Stimulated activated CD4-positive, alpha-beta T cell treated with anti-CD3 and anti-CD28 coated beads, Interleukin-2, amount 100 ng/mL, for 24 hours (primary cell): ENCODE measurements at regions not wholly inside any gene's neighbourhood (a gene's known extent, or its start where the extent isn't known, plus 50 kb on each side); places are given as distances from the start of the nearest gene placed in this dataset.
"Not testable (repeated sequence)": the region's sequence is repeated elsewhere in the genome, so short reads cannot be mapped to it uniquely, and the experiment has no call there.

Source experiments
- DNase-seq, 2 donors: peaks; one replicate each; pipeline ENCODE4 v3.0.0-alpha.2; 2020

DNA sequence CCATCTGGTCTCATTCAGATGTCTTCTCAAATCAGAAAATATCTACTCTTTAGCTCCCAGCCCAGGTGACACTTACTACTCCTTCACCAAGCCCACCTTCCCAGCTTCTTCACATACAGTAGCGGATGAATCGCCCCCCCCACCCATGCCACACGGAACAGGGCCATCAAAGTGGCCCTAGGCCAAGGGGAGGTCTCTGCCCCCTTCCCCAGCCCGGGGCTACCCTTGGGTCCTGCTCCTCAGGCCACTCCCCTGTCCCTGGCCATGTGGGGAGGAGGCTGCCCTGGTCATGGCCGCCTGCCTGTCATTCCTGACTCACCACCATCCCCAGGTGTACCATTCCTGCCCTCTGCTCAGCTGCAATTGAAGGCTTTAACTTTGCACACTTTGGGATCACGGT is 142.8 kb downstream of the NECTIN1 start:
- DNase-seq = no peak

DNA sequence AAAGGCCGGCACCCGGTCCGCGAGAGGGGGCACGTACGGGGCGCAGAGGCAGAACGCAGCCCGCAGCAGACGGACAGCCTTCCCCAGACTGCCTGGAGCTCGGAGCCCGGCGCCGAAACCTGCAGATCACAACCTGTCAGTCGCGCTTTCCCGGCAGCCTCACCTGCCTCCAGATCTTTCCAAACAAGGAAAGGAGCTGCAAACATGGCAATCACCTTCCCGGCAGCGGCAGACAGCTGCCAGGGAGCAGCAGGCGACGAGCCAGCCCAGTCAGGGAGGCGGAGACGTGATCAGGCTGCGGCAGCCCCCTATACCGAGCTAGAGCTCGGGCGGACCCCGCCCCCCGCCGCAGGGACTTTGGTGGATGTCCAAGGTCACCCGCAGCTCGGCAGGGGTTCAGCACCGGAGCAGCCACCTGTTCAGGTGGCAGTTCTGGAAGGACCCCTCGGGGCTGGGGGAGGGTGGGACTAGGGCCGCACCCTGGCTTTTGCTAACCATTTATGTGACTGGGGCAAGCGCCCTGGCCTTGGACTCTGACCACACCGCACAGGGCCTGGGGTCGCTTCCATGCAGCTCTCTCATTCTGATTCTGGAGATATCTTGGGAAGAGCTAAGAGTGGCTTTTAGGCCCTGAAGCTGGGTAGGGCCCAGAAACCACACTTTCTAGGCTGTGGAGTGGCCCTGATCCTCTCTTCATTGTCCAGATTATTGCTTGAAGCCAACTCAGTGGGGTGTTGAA is 143.8 kb downstream of the NECTIN1 start:
- peak in 1 of 2 donors; percentile 2 for DNase-seq

DNA sequence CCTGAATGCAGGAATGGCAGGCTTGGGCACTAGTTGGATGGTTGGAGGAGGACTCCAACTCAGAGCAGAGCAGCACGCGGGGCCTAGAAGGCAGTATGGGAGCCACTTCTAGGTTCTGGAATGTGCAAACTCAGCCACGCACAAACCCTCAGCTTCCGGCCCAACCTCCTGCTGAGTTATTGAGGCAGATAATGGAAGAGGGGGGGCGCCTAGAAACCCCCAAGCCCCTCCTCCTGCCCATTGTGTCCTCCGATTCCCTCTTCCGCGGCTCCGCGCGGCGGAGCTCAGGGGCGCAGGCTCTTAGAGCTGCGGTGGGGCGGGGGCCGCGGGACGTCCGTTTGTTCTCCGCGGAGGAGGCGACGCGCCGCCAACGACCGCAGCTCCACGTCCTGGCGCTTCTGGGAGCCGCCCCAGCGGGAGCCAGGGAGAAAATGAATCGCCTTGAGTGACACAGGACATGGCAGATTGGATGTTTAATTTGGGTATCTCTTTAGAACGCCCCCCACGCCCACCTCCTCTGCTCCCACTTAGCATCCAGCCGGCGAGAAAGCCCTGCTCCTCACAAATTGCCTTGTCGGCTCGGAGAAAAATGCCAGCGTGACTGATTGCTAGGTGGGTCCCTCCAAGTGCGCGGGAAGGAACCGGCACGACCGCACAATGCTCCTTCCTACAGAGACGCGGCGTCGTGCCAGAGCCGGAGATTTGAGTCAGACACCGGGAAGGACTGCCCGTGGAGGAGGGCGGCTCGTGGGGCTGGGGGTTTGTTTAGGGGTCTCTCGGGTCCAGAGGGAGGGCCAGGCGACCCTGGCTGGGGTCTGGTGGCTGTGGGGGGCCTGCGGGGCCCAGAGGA is 144.6 kb downstream of the NECTIN1 start:
- peak in 1 of 2 donors; percentile 15 for DNase-seq

DNA sequence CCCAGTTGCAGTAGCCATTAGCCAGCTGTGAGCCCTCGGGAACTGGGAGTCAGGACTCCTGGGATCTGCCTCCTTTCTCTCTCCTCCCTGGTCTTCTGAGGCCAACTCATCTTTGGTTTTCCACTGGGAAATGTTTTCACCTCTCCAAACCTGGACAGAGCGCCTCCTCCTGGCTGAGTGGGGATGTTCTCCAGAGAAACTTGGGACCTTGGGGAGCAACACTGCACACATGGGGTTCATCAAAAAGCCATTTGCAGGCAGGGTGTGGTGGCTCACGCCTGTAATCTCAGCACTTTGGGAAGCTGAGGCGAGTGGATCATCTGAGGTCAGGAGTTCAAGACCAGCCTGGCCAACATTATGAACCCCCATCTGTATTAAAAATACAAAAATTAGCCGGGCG is 145.4 kb downstream of the NECTIN1 start:
- no peak for DNase-seq

DNA sequence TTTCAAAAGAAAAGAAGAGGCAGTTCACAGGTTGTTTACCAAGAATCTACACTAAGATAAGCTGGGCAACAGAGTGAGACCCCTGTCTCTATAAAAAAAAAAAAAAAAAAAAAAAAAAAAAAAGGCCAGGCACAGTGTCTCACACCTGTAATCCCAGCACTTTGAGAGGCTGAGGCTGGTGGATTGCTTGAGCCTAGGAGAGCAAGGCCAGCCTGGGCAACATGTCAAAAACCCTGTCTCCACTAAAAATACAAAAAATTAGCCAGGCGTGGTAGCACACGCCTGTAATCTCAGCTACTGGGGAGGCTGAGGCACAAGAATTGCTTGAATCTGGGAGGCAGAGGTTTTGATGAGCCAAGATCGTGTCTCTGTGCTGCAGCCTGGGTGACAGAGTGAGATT is 147.6 kb downstream of the NECTIN1 start:
- not testable (repeated sequence) for DNase-seq

DNA sequence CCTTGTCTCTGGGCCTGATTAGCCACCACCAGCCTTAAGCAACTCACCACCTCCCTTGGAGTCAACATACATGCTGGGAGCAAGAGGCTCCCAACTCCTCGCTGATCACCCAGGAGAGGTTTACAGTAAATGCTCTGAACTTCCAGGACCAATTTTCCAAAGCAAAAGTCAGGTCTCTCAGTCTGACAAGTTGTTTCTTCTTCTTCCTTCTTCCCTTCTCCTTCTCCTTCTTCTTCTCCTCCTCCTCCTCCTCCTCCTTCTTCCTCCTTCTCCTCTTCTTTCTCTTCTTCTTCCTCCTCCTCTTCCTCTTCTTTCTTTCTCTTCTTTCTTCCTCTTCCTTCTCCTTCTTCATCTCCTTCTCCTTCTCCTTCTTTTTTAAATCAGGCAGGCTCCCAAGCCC is 148.2 kb downstream of the NECTIN1 start:
- DNase-seq = no peak

DNA sequence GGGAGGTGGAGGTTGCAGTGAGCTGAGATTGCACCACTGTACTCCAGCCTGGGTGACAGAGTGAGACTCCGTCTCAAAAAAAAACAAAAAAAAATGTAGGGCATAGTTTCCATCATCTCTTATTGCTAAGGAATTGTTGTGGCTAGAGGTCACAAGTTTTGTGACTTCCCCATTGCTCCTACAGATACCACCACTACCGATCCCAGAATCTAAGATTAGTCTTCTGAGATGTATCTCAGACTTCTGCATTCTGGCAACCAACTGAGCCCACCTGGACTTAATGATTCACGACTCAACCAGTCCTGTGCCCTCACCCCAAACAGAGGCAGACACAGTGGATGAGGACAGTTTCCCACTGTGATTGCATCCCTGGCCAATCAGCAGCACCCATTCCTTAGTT is 148.9 kb downstream of the NECTIN1 start:
- no peak for DNase-seq

DNA sequence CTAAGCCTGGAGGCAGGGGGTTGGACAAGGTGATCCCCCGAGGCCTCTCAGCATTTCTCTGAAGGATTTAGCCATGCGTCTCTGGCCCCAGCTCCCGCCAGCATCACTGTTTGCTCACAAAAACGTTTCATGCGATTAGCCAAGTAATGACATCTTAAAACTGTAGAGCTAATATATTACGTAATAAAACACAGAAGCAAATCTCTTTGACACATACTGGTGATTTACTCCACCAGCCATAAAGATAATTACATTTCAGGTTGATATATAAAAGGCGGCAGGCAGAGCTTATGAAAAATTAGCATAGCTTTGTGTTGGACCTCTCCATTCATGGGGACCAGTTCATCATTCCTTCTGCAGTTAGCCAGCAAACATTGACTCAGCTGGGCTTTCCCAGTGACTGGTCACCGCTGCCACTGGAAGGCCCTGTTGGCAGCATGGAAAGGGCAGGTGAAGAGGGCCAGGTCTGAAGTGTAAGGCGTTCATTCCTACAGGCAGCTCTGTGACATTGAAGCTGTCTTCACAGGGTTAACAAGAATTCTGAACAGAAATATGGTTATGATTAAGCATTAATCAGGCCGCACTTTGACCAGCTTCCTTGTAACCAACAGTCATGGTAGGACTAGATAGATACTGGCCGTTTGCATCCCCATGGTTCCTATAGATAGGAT is 150.3 kb downstream of the NECTIN1 start:
- no peak for DNase-seq

DNA sequence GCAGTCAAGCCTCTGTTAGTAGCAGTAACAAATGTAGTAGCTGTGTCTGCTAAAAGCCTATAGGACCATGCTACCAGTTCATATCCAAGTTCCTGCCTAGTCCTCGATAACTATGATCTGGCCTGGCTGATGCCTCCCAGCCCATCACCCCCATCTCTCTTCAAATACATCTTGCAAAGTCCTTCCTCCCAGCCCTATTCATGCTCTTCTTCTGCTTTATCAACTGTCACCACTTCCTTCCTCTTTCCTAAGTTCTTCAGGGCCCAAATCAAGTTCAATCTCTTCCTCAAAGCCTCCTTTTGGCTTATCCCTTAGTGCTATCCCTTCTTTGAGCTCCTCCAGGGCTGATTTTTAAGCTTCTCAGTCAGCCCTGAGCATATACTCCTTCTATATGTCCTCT is 150.9 kb upstream of the THY1 start:
- DNase-seq = no peak

DNA sequence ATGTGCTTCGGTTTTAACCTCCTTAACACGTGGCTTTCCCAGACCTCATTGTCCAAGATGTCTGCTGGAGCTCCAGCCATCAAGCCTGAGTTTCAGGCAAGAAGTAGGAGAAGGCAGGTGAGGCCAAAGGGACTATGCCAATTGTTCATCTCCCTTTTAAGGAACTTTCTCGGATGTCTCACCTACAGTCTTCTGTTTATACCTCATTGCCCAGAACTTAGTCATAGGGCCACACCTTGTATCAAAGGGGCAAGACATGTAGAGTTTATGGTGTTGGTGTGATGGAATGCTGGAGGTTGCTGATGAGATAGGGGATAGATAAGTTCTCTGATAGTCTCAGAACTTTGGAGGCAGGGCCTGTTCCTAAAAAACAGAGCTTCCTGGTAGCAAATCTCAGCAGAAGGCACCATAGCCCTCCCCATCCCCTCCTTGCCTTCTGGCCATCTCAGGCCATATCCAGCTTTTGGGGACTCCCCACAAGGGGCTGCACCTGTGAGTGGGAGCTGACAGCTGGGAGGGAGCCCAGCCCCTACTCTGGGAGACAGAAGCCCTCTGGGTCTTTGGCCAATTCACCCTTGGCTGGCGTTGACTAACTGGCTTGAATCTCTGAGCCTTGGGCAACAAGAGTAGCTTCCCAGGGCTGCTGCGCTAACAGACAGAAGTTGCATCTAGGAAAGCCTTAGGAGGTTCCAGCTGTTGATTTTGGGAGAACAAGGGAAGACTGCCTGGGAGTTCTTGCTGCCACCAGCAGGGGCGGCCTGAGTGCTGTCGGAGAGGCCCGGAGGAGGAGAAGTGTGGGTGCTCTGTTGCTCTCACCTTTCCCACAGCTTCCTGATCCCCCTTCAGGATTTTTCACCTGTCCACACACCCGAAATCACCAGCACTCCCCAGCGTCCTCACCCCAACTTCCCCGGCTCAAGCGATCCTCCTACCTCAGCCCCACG is 149.8 kb upstream of the THY1 start:
- no peak for DNase-seq

DNA sequence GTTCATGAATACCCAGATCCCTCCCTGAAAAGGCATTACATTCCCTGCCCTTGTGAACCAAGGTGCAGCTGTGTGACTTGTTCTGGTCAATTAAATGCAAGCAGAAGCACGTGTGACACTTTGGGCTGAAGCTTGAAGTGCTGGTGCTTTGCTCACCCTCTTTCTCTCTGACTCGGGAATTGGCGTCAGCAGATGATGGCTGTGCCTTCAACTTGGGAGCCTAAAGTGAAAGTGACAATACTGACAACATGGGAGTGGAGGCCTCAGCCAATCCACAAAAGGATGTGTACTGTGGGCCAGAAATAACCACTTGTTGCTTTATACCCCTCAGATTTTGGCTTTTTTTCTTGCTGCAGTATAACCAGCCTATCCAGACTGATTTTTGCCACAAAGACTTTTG is 148.3 kb upstream of the THY1 start:
- no peak for DNase-seq

DNA sequence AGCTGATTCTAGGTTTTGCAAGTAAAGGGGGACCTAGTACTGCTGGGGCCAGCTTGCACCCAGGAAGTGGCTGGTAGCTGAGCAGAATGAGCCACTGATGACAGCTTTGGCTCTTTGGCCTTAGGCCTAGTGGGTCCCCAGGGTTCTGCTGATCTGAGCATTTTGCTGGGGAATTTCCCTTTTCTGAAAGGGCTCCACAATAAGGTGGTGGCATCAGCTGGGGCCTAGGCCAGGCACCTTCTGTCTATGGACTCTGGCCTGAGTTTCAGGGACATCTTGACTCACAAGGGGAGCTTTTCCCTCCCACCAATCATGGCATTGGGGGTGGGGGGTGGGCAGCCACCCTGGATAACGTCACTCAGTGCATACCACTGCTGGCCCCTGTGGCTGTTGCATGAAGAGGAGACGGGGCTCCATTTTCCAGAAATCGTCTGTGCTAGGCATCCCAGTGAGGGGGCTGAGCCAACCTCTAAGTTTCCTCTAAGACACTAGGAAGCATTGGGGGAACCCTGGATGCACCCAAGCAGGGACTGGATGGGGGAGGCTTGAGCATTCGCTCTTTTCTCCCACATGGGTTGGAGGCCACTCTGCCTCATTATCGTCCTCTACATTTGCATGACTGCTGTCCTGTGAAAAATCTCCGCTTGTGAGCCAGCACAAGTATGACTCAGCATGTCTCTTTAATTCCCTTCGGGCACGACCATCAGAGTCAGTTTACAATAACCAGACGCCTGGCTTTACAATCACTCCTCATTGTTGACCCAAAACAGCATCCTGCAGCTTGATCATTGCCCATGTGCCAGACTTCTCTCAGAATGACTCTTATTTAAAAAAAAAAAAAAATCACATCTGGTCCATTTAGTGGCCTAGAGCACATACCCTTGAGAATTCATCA is 145.0 kb upstream of the THY1 start:
- DNase-seq = no peak

DNA sequence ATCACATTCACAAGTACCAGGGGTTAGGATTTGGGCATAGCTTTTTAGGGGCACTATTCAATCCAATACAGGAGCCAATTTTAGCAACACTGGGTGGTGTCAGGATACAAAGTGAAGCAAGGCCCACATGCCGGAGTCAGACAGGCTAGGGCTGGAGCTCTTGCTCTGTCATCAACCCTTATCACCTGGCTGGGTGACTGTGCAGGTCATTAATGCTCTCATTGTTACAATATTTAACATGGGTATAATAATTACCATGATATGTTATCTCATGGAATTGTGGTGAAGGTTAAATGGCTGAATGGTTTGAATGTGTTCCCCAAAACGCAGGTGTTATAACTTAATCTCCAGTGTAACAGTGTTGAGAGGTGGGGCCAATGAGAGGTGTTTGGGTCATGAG is 143.3 kb upstream of the THY1 start:
- DNase-seq = no peak

DNA sequence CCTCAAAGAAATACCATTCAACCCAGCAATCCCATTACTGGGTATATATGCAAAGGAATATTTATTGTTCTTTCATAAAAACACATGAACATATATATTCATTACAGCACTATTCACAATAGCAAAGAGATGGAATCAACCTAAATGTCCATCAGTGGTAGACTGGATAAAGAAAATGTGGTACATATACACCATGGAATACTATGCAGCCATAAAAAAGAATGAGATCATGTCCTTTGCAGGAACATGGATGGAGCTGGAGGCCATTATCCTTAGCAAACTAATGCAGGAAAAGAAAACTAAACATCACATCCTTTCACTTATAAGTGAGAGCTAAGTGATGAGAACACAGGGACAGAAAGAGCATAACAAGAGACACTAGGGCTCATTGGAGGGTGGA is 142.7 kb upstream of the THY1 start:
- not testable (repeated sequence) for DNase-seq

DNA sequence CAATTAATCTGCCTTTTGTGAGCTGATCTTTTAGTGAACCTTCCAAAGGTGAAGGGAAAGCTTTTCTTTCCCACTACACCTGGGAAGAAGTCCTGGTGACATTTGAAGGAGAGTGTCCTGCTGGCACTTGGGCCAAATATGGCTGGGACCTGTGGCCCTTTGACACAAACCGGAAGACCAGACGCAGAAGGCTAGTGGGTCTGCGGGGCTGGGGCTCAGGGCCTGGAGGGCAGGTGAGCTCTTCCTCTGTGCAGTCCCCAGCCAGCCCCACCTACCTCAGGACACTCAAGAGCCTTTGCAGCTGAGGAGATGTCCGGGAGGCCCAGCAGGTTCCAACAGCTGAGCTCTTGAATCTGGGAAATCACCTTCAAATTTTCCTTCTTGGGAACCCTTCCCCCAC is 138.0 kb upstream of the THY1 start:
- no peak for DNase-seq

DNA sequence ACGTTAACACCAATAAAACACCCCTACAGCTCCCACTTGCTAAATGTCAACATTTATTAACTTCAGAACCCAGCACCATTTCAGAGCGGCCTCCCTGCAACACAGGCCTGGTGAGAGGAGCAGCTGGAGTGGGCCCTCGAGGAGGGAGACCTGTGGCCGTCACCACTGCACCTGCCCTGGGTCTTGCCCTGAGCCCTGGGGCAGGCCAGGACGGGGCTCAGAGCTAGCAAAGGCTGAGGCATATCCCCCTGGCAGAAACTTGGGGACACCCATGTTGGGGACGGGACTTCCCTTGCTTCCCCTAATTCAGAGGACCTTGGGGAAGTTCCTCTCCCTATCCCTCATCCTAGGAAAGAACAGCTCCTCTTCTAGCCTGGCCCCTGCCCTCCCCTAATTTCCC is 137.3 kb upstream of the THY1 start:
- no peak for DNase-seq

DNA sequence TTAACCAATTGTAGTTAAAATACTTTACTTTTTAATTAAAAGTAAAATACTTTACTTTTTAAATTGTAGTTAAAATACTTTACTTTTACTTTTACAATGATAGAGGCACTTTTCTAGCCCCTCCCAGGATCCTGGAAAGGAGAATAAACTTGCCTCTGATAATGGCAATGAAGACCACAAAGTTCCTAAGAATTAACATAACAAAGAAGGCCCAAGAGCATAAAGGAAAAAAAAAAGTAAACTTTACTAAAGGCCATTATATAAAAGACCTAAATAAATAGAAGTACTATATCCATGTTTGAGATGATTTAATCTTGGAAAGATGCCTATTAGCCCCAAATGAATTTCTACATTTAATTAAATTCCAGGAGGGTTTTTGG is 129.1 kb upstream of the THY1 start:
- DNase-seq = no peak

DNA sequence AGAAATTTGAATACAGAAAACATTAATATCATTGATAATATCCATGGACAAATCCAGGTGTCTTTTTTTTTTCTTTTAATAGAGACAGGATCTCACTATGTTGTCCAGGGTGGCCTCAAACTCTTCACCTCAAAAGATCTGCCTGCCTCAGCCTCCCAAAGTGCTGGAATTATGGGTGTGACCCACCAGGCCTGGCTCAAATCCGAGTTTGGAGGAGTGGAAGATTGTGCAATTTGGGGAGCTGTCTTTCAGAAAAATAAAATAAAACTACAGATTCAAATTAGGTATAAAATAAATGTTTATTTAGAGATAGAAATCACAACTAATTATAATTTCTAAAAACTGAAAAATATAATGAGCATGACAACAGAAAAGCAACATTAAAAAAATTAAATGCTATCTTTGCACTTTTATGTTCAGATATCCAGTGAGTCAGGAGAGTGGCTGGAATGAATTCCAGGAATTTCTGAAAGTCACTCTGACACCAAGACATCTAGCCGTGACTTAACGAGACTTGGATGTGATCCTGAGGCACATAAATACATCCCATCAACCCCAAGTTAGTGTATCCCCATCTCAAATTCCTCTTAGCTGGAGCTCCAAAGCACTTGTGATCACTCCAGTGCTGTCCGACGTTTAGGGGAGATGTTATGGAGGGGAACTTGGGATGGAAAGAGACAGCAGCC is 128.6 kb upstream of the THY1 start:
- no peak for DNase-seq

DNA sequence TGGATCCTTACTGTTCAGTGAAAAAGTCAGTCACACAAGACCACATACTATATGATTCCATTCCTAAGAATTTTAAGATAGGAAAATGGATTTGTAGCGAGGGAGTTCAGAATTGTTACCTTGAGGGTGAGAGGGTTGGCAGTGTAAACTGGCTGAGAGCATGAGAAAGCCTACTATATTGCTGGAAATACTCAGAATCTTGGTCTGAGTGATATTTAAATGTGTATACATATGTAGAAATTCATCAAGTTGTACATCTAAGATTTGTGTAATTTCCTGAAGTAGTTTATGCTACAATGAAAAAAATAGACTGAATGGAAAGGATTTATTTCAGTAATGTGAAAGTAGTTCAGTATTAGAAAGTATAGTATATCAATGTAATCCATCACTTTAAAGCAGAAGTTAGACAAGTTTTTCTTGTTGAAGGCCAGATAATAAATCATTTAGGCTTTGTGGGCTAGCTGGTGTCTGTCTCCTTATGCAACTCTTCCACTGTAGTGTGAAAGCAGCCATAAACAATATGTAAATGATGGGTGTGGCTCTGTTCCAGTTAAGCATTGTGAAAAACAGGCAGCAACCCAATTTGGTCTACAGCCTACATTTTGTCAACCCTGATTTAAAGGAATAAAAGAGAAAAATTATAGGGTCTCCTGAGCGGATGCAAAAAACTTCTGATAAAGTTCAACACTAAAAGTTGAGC is 127.2 kb upstream of the THY1 start:
- no peak for DNase-seq

DNA sequence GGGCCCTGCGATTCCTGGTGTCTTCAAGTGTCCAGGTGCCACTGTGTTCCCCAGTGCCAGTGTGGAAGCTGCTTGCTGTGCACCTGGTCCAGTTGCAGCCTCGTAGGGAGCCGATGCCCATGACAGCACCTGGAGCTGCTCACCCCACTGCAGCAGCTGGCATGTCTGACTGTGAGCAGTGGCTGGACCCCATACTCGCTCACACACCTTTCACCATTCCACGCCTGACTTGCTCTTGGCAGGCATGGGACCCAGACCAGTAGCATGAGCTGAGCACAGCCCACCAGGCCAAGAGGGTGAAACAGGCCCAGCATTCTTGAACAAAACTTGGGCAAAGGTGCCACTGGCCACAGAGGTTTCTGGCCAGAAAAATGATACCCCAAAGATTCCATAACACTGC is 124.5 kb upstream of the THY1 start:
- DNase-seq = no peak
